SU-DHL-6 (cell line): ENCODE measurements at regions not wholly inside any gene's neighbourhood (a gene's known extent, or its start where the extent isn't known, plus 50 kb on each side); places are given as distances from the start of the nearest gene placed in this dataset.

Experiments
- H2AFZ ChIP-seq: fragments of 200-600 bp; sonication (generic); 2 replicates; pipeline ENCODE4 v1.6.1; 2014; ENCODE audit warnings: low read depth, mild to moderate bottlenecking, moderate library complexity, mixed read lengths, antibody characterized with exemption, low read length; ENCODE audit not compliant: severe bottlenecking
- H3F3A ChIP-seq: fragments of 200-600 bp; shearing (Covaris generic); 2 replicates; pipeline ENCODE4 v1.6.0; 2016; ENCODE audit warnings: antibody characterized with exemption, mild to moderate bottlenecking; ENCODE audit not compliant: insufficient read depth
- H3K27ac ChIP-seq: fragments of 200-600 bp; sonication (generic); 2 replicates; pipeline ENCODE4 v1.5.1; 2016; ENCODE audit warnings: low read depth, mild to moderate bottlenecking, low read length, moderate library complexity, mixed read lengths
- H3K27me3 ChIP-seq: fragments of 200-600 bp; sonication (generic), shearing (Covaris generic); 2 replicates; pipeline ENCODE4 v1.6.0; 2014; ENCODE audit warnings: mild to moderate bottlenecking, low read length
- H3K36me3 ChIP-seq: fragments of 200-600 bp; sonication (generic); 2 replicates; pipeline ENCODE4 v1.6.1; 2014; ENCODE audit warnings: mild to moderate bottlenecking, low read length, mixed read lengths
- H3K4me2 ChIP-seq: fragments of 300-600, 200-600 bp; shearing (Covaris generic), sonication (generic); 2 replicates; pipeline ENCODE4 v1.6.0; 2014; ENCODE audit warnings: low read length, low read depth, mild to moderate bottlenecking; ENCODE audit not compliant: poor library complexity, severe bottlenecking
- H3K4me3 ChIP-seq: fragments of 200-600 bp; sonication (generic); 2 replicates; pipeline ENCODE4 v1.5.1; 2014; ENCODE audit warnings: antibody characterized with exemption, low read length, mild to moderate bottlenecking, mixed read lengths; ENCODE audit not compliant: insufficient read depth, poor library complexity, severe bottlenecking
- H3K79me2 ChIP-seq: fragments of 200-600 bp; sonication (generic); 2 replicates; pipeline ENCODE4 v1.6.1; 2014; ENCODE audit warnings: mild to moderate bottlenecking, low read length, moderate library complexity; ENCODE audit not compliant: insufficient read depth
- H3K9ac ChIP-seq: fragments of 200-600 bp; sonication (generic); 2 replicates; pipeline ENCODE4 v1.7.0; 2014; ENCODE audit warnings: mild to moderate bottlenecking, low read length
- H3K9me2 ChIP-seq: fragments of 200-600 bp; sonication (generic); replicated peaks from 2 replicates; pipeline ENCODE4 v1.6.1; 2014; ENCODE audit warnings: low read length; ENCODE audit not compliant: insufficient read depth
- H3K9me3 ChIP-seq: fragments of 200-600 bp; sonication (generic); 2 replicates; pipeline ENCODE4 v1.6.1; 2014; ENCODE audit warnings: low read length, mixed read lengths; ENCODE audit not compliant: insufficient read depth
- H4K20me1 ChIP-seq: fragments of 200-600 bp; sonication (generic); 2 replicates; pipeline ENCODE4 v1.6.1; 2014; ENCODE audit warnings: low read depth, mild to moderate bottlenecking, antibody characterized with exemption, low read length, moderate library complexity, mixed read lengths
- EZH2phosphoT487 ChIP-seq: fragments of 200-600 bp; sonication (generic), shearing (Covaris generic); conservative IDR thresholded peaks from 2 replicates; pipeline ENCODE4 v1.6.1; 2018; ENCODE audit warnings: mild to moderate bottlenecking, antibody characterized with exemption, low read length, moderate library complexity, mixed read lengths
- TF ChIP-seq, protein P1 (sequence below): fragments of 200-600 bp; sonication (generic); IDR thresholded peaks from one replicate; pipeline ENCODE4 v1.5.1; 2017; ENCODE audit warnings: antibody characterized with exemption, mild to moderate bottlenecking, low read length, moderate library complexity; ENCODE audit not compliant: insufficient read depth, poor library complexity, severe bottlenecking

DNA sequence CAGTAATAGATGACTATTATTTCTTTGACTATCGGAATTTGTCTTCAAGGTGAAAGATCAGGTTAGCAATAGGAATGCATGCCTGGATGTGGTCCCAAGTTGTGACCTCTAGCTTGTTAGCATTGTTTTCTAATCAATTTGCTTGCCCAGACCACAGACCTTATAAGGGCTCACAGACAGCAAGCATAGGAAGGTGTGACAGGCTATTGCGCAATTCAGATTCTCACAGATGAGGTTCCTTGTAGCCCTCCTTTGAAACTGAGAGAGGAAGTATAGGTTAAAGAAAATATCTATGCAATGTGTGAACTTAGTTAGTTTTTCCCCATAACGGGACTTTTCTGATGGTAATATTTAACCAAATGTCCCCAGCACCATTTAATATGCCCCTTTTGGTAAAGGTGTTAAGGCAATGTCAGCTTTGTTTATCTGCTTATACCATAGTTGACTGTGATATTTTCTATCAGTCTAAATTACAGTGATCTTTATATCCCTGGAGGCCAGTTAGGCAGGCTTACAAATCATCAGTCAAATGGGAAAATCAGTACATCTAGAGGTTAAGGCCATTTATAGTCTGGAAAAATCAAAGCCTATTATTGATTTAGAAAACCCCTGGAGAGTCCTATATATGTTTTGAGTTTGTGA is 168.1 kb upstream of the MBNL1 start:
- H3F3A ChIP-seq, result no peaks in the 10 kb centered on the region
- no peaks in the 10 kb centered on the region for H3K9me2 ChIP-seq
- no peak overlapping the region for H3K4me2 ChIP-seq
- TF ChIP-seq EZH2phosphoT487, result no peak
- TF ChIP-seq, protein P1, sequence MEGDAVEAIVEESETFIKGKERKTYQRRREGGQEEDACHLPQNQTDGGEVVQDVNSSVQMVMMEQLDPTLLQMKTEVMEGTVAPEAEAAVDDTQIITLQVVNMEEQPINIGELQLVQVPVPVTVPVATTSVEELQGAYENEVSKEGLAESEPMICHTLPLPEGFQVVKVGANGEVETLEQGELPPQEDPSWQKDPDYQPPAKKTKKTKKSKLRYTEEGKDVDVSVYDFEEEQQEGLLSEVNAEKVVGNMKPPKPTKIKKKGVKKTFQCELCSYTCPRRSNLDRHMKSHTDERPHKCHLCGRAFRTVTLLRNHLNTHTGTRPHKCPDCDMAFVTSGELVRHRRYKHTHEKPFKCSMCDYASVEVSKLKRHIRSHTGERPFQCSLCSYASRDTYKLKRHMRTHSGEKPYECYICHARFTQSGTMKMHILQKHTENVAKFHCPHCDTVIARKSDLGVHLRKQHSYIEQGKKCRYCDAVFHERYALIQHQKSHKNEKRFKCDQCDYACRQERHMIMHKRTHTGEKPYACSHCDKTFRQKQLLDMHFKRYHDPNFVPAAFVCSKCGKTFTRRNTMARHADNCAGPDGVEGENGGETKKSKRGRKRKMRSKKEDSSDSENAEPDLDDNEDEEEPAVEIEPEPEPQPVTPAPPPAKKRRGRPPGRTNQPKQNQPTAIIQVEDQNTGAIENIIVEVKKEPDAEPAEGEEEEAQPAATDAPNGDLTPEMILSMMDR, result no peak
- H3K79me2 ChIP-seq, result no peaks in the 10 kb centered on the region
- no peak overlapping the region for H3K9ac ChIP-seq
- H2AFZ ChIP-seq, result no peak overlapping the region
- H3K4me3 ChIP-seq, result no peak overlapping the region
- no peaks in the 10 kb centered on the region for H3K27me3 ChIP-seq
- no peaks in the 10 kb centered on the region for H3K36me3 ChIP-seq
- no peaks in the 10 kb centered on the region for H4K20me1 ChIP-seq
- no peak overlapping the region for H3K27ac ChIP-seq
- no peaks in the 10 kb centered on the region for H3K9me3 ChIP-seq

DNA sequence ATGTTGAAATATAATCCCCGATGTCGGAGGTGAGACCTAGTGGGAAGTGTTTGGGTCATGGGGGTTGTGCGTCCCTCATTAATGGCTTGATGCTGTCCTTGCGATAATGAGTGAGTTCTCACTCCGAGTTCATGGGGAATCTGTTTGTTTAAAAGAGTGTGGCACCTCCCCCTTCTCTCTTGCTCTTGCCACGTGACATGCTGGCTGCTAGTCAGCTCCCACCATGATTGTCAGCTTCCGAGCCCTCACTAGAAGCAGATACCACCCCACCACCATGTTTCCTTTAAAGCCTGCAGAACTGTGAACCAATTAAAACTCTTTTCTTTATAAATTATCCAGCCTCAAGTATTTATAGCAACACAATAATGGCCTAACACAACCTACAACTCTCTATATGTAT is 166.3 kb upstream of the MBNL1 start:
- no peaks in the 10 kb centered on the region for H3K79me2 ChIP-seq
- no peaks in the 10 kb centered on the region for H3K27me3 ChIP-seq
- H2AFZ ChIP-seq, result no peak overlapping the region
- H3K9me2 ChIP-seq, result no peaks in the 10 kb centered on the region
- H3K9ac ChIP-seq, result no peak overlapping the region
- no peak for TF ChIP-seq EZH2phosphoT487
- TF ChIP-seq, protein P1, result no peak
- no peaks in the 10 kb centered on the region for H3K36me3 ChIP-seq
- no peak overlapping the region for H3K27ac ChIP-seq
- H3K9me3 ChIP-seq, result no peaks in the 10 kb centered on the region
- H3K4me2 ChIP-seq, result no peak overlapping the region
- no peaks in the 10 kb centered on the region for H3F3A ChIP-seq
- H4K20me1 ChIP-seq, result no peaks in the 10 kb centered on the region
- H3K4me3 ChIP-seq, result no peak overlapping the region

DNA sequence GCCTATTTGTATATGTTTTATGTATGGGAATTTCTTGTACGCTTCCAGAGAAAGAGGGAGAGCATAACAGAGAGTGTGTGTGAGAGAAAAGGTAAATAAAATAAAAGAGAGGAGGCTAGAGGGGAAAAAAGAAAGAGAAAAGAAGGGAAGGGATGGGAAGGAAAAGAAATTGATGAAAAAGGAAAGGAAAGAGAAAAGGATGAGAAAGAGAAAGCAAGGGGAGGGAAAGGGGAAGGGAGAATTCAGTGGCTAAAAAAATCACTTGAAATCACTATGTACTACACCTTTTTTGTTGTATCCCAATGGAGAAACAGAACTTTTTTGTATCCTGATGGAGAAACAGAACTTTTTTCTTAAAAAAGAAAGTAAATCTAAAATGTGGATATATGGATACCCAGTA is 165.5 kb upstream of the MBNL1 start:
- Histone ChIP-seq H4K20me1 (no peaks in the 10 kb centered on the region), H3K4me3 (no peak overlapping the region), H3K4me2 (no peak overlapping the region), H3F3A (no peaks in the 10 kb centered on the region), H3K79me2 (no peaks in the 10 kb centered on the region), H2AFZ (no peak overlapping the region), H3K9me3 (no peaks in the 10 kb centered on the region), H3K27me3 (no peaks in the 10 kb centered on the region), H3K9ac (no peak overlapping the region), H3K9me2 (no peaks in the 10 kb centered on the region), H3K27ac (no peak overlapping the region), H3K36me3 (no peaks in the 10 kb centered on the region)
- TF ChIP-seq, protein P1, result no peak
- TF ChIP-seq EZH2phosphoT487, result no peak
